Loucy (cell line): ENCODE measurements at regions not wholly inside any gene's neighbourhood (a gene's known extent, or its start where the extent isn't known, plus 50 kb on each side); places are given as distances from the start of the nearest gene placed in this dataset.
"Not testable (repeated sequence)": the region's sequence is repeated elsewhere in the genome, so short reads cannot be mapped to it uniquely, and the experiment has no call there.

Experiments used
- H2AFZ ChIP-seq: fragments of 200-600 bp; sonication (generic); 2 replicates; pipeline ENCODE4 v1.6.0; 2016; ENCODE audit warnings: antibody characterized with exemption, mild to moderate bottlenecking, low read length, moderate library complexity
- H3F3A ChIP-seq: fragments of 200-600 bp; 2 replicates; pipeline ENCODE4 v1.6.0; 2016; ENCODE audit warnings: antibody characterized with exemption, low read depth, mild to moderate bottlenecking
- H3K27me3 ChIP-seq: fragments of 200-600 bp; sonication (generic); 2 replicates; pipeline ENCODE4 v1.6.1; 2014; ENCODE audit warnings: low read length, mild to moderate bottlenecking; ENCODE audit not compliant: insufficient read depth, poor library complexity, severe bottlenecking
- H3K36me3 ChIP-seq: fragments of 200-600 bp; sonication (generic); 2 replicates; pipeline ENCODE4 v1.6.1; 2016; ENCODE audit warnings: low read length; ENCODE audit not compliant: insufficient read depth
- H3K4me1 ChIP-seq: fragments of 200-600 bp; sonication (generic); 2 replicates; pipeline ENCODE4 v1.5.1; 2014; ENCODE audit warnings: low read length, mild to moderate bottlenecking; ENCODE audit not compliant: insufficient read depth, poor library complexity, severe bottlenecking
- H3K4me2 ChIP-seq: fragments of 200-600 bp; sonication (generic); 2 replicates; pipeline ENCODE4 v1.6.0; 2014; ENCODE audit warnings: antibody characterized with exemption, low read length, low read depth, mild to moderate bottlenecking; ENCODE audit not compliant: poor library complexity, severe bottlenecking
- H3K4me3 ChIP-seq: fragments of 200-600 bp; sonication (generic); 2 replicates; pipeline ENCODE4 v1.5.1; 2014; ENCODE audit warnings: low read length, mild to moderate bottlenecking, mixed read lengths; ENCODE audit not compliant: poor library complexity, severe bottlenecking
- H3K79me2 ChIP-seq: fragments of 200-600 bp; sonication (generic); 2 replicates; pipeline ENCODE4 v1.6.1; 2014; ENCODE audit warnings: low read length; ENCODE audit not compliant: insufficient read depth
- H3K9ac ChIP-seq: fragments of 200-600 bp; sonication (generic); 2 replicates; pipeline ENCODE4 v1.6.0; 2014; ENCODE audit warnings: mild to moderate bottlenecking, low read depth, low read length, moderate library complexity; ENCODE audit not compliant: poor library complexity, severe bottlenecking
- H3K9me2 ChIP-seq: fragments of 200-600 bp; sonication (generic); replicated peaks from 2 replicates; pipeline ENCODE4 v1.6.1; 2016; ENCODE audit warnings: low read depth, low read length, mixed read lengths
- H3K9me3 ChIP-seq: fragments of 200-600 bp; sonication (generic); 2 replicates; pipeline ENCODE4 v1.6.1; 2014; ENCODE audit warnings: mild to moderate bottlenecking, antibody characterized with exemption, low read length, low read depth; ENCODE audit not compliant: insufficient read depth
- H4K20me1 ChIP-seq: fragments of 200-600 bp; sonication (generic); 2 replicates; pipeline ENCODE4 v1.6.0; 2014; ENCODE audit warnings: antibody characterized with exemption, low read length, mild to moderate bottlenecking; ENCODE audit not compliant: insufficient read depth, poor library complexity, severe bottlenecking
- EZH2phosphoT487 ChIP-seq: fragments of 200-600 bp; IDR thresholded peaks from 2 replicates; pipeline ENCODE4 v1.6.1; 2018; ENCODE audit warnings: antibody characterized with exemption, mild to moderate bottlenecking, moderate library complexity, borderline replicate concordance
- TF ChIP-seq, protein P1 (sequence below): fragments of 200-600 bp; sonication (generic); conservative IDR thresholded peaks from 2 replicates; pipeline ENCODE4 v1.5.1; 2014; ENCODE audit warnings: mild to moderate bottlenecking, antibody characterized with exemption, low read length

DNA sequence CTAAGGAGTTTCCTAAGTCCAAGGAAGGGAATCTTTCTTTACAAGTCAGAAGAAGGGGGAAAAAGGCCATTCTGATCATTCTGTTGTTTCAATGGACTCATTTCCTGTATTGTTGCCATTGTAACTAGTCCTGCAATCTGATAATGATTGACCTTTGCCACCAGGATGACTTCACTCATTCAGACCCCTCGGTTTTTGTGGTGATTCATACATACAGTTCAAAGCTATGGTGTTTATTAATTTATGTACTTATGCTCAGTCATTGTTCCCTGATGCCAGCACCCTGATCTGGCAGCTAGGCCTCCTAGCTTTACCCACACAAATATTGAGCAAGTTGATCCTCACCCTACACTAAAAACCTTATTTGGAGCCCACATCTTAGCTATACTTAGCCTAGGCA is 57.6 kb upstream of the ZNF519 start:
- Histone ChIP-seq H3F3A (no peaks in the 10 kb centered on the region), H3K36me3 (no peaks in the 10 kb centered on the region), H2AFZ (no peak overlapping the region), H3K9me2 (no peaks in the 10 kb centered on the region), H3K4me1 (peaks cover 8% of the 10 kb centered on the region), H3K4me3 (no peak overlapping the region), H4K20me1 (no peaks in the 10 kb centered on the region), H3K79me2 (no peaks in the 10 kb centered on the region), H3K9me3 (no peaks in the 10 kb centered on the region), H3K27me3 (no peaks in the 10 kb centered on the region), H3K4me2 (no peak overlapping the region), H3K9ac (no peak overlapping the region)
- TF ChIP-seq EZH2phosphoT487: no peak
- TF ChIP-seq, protein P1, sequence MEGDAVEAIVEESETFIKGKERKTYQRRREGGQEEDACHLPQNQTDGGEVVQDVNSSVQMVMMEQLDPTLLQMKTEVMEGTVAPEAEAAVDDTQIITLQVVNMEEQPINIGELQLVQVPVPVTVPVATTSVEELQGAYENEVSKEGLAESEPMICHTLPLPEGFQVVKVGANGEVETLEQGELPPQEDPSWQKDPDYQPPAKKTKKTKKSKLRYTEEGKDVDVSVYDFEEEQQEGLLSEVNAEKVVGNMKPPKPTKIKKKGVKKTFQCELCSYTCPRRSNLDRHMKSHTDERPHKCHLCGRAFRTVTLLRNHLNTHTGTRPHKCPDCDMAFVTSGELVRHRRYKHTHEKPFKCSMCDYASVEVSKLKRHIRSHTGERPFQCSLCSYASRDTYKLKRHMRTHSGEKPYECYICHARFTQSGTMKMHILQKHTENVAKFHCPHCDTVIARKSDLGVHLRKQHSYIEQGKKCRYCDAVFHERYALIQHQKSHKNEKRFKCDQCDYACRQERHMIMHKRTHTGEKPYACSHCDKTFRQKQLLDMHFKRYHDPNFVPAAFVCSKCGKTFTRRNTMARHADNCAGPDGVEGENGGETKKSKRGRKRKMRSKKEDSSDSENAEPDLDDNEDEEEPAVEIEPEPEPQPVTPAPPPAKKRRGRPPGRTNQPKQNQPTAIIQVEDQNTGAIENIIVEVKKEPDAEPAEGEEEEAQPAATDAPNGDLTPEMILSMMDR: no peak

DNA sequence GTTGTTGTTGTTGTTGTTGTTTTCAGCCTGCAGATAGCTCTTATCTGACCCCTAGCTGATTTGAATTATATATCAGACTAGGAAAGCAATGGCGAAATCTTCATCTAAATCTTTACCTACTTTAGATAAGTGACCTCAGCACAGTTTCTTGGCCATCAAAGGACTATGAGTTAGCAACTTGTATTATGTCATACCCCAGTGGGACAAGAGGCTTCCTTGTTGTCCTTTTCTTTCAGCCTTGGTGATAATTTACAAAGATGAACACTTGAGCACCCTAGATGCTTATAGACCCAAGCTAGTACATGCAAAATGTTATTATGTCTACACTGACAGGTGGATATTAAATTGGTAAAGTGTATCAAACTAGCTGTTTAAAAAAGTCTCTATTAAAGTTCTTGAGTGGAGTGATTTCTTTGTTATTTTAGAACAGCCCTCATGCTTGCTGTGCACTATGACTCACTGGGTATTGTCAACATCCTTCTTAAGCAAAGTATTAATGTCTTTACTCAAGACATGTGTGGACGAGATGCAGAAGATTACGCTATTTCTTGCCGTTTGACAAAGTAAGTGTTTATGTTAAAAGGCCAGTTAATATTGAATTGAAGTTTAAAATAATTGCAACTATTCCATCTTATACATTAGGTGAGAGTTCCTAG is 56.6 kb upstream of the ZNF519 start:
- H3K79me2 ChIP-seq, H3K4me3 ChIP-seq, H3K27me3 ChIP-seq, H3K9me3 ChIP-seq, H3K9ac ChIP-seq, H3K36me3 ChIP-seq, H3K4me1 ChIP-seq, H2AFZ ChIP-seq, H3F3A ChIP-seq, H3K4me2 ChIP-seq, H3K9me2 ChIP-seq, H4K20me1 ChIP-seq: not testable (repeated sequence)
